ENCODE measurements at regions not wholly inside any gene's neighbourhood (a gene's known extent, or its start where the extent isn't known, plus 50 kb on each side); places are given as distances from the start of the nearest gene placed in this dataset.

DNA sequence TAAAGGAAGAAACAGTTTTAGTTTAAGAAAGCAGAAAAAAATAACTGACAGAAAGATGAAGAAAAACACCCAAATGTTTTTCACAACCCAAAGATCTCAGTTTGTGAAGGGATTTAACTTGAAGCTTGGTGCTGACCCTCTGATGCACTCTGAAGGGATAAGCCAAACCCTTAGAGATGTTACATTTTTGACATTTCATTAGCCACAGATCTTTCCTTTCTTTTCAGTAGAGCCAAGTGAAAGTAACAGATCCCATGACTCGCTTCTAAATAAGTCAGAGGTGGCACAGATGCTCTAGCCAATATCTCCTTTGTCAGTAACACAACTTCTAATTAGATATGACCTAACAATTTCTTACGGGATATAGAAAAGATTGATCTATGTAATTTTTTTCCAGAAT, 394.5 kb upstream of the EDIL3 start:
- TF ChIP-seq FOXM1 (IDR thresholded peaks at IDR 0.05; ENCODE audit: borderline replicate concordance): no peak
- TF ChIP-seq TARDBP (IDR thresholded peaks at IDR 0.05): no peak
- no peak for TF ChIP-seq FOXK2 (IDR thresholded peaks at IDR 0.05)
- TF ChIP-seq ARNT (IDR thresholded peaks at IDR 0.05): no peak
- no peak for TF ChIP-seq NFRKB (IDR thresholded peaks at IDR 0.05)
- no peak for TF ChIP-seq L3MBTL2 (conservative IDR thresholded peaks at IDR 0.05)
- no peak for TF ChIP-seq SP1 (IDR thresholded peaks at IDR 0.05)
- TF ChIP-seq FOXA1 (IDR thresholded peaks at IDR 0.05): no peak
- TF ChIP-seq HDGF (IDR thresholded peaks at IDR 0.05; ENCODE audit: borderline replicate concordance): no peak
- TF ChIP-seq, protein P1, sequence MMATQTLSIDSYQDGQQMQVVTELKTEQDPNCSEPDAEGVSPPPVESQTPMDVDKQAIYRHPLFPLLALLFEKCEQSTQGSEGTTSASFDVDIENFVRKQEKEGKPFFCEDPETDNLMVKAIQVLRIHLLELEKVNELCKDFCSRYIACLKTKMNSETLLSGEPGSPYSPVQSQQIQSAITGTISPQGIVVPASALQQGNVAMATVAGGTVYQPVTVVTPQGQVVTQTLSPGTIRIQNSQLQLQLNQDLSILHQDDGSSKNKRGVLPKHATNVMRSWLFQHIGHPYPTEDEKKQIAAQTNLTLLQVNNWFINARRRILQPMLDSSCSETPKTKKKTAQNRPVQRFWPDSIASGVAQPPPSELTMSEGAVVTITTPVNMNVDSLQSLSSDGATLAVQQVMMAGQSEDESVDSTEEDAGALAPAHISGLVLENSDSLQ (IDR thresholded peaks at IDR 0.05): no peak
- no peak for TF ChIP-seq LEF1 (IDR thresholded peaks at IDR 0.05; ENCODE audit: borderline replicate concordance)
- no peak for TF ChIP-seq SUZ12 (IDR thresholded peaks at IDR 0.05)
- TF ChIP-seq BHLHE40 (IDR thresholded peaks at IDR 0.05; ENCODE audit: borderline replicate concordance): no peak
